ENCODE measurements at regions not wholly inside any gene's neighbourhood (a gene's known extent, or its start where the extent isn't known, plus 50 kb on each side); places are given as distances from the start of the nearest gene placed in this dataset.

GRCh38 chr18:46325895-46326294, 221.7 kb downstream of the HAUS1 start:
- FAIRE-seq, result no peak

GRCh38 chr18:46329736-46330246, 225.6 kb downstream of the HAUS1 start:
- no peak for FAIRE-seq

DNA sequence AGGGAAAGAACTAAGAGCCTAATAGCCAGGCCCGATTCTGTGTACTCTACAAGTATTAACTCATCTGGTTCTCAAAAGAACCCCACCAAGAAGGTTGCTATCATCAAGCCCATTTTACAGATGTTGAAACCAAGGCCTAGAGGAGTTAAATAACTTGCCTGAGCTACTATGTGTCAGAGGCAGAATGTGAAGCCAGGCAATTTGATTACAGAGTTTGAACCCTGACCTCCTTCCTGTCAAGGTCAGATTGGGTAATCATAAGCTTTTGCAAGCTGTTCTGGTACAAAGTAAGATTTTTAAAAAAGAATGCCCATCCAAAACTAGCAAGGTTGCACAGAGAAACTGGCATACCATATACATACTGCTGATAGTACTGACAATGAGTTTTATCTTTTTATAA, 227.1 kb downstream of the HAUS1 start:
- no peak for FAIRE-seq

DNA sequence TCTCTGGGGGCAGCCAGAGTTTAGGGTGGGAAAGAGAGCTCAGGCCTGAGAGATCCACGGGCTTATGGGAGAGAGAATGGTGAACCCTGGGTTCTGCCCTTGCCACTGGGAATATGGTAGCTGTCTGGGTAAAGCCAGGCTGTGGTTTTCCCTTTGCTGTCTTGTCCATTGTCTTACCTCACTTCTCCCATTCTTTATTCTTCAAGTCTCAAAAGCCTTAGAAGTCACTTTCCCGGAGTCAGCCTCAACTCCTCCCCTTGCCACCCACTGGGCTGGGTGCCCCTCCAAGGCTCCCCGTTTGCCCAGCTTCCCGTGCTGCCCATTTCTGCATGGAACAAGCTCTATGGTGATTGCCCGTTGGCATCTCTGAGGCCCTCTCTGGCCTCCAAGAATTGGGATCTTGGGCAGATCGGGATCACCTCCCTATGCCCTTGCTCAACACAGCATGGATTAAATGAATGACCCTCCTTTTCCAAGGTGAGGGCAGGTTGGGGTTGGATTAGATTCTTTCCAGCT, 228.2 kb downstream of the HAUS1 start:
- FAIRE-seq, result no peak

GRCh38 chr18:46332921-46333341, 228.7 kb downstream of the HAUS1 start:
- FAIRE-seq, result no peak

- FAIRE-seq, result no peak
Observed at GRCh38 chr18:46333431-46334135, 229.4 kb downstream of the HAUS1 start.

DNA sequence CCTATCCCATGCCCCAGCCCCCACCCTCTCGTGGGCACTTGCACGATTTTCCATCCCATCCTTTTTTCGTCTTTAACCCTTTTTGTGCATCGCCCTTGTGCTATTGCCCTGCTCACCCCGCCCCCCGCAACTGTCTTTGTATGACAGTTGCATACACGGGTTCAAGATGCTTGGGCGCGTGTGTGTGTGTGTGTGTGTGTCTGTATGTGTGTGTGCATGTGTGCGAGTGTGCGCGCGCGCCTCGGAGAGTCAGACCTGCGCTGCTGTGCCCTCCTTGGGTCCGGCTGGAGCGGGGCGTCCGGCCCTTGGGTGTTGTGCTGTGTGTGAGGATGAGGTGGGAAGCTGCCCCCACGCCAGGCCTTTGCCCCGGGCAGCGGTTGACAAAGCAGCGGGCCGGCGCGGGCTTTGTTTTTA, 230.7 kb downstream of the HAUS1 start:
- no peak for FAIRE-seq

GRCh38 chr18:46335534-46336101, 231.4 kb downstream of the HAUS1 start:
- no peak for FAIRE-seq

DNA sequence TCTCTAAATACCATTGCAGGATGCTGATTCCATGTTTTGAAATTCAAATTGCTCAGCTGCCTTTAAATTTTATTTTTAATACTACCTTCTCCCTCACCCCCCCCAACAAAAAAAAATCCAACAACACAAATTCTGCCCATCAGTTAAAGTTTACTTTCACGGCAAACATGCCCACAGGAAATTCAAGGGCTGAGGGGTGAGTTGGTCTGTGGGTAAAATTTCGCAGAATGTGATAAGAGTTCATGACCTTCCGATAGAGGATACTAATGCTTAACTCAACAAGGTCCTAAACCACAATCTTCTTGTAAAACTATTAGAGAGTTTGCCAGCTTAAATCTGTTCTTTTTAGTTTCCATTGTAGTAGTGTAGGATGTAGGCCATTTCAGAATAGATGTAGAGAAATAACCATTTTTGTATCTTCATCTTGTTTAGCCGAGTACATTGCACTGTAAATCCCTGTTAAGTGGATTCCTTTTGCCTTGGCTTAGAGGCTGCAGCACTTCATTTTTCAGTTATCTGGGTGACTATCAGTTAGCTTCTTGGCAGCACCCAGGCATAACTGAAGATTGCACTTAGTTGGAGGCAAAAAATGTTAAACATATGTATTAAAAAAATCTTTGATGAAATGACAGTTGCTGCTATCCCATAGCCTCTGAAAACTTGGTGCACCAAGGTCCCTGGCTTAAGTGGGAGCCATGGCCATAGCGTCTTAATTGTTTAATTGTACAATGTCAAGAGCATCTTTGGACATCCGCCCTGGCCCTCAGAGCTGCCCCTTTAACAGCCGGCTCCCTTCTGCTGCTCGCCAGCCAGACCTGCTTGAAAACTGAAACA, 232.3 kb downstream of the HAUS1 start:
- FAIRE-seq, result no peak

GRCh38 chr18:46337271-46337670, 233.1 kb downstream of the HAUS1 start:
- no peak for FAIRE-seq

DNA sequence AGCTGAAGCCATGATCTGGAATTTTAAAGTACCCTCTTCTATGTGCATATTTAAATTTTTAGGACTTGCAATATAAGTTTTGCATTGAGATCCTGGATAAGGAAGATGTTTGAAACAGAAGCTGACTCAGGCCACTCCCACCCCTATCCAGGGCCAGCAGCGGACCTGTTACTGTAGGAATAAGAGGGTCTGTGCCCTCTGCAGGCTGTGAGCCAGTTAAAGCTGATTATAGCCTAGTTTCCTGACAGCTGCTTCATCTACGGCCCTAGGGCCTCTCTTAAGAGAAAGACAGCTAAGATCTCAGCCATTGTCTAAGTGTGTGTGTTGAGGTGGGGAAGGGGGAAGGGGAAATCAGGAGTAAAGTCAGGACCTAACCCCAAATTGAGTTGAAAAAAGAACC, 234.0 kb downstream of the HAUS1 start:
- no peak for FAIRE-seq

GRCh38 chr18:46338766-46339165, 234.6 kb downstream of the HAUS1 start:
- FAIRE-seq, result no peak

- FAIRE-seq, result no peak
Observed at GRCh38 chr18:46340716-46341115, 236.5 kb downstream of the HAUS1 start.

DNA sequence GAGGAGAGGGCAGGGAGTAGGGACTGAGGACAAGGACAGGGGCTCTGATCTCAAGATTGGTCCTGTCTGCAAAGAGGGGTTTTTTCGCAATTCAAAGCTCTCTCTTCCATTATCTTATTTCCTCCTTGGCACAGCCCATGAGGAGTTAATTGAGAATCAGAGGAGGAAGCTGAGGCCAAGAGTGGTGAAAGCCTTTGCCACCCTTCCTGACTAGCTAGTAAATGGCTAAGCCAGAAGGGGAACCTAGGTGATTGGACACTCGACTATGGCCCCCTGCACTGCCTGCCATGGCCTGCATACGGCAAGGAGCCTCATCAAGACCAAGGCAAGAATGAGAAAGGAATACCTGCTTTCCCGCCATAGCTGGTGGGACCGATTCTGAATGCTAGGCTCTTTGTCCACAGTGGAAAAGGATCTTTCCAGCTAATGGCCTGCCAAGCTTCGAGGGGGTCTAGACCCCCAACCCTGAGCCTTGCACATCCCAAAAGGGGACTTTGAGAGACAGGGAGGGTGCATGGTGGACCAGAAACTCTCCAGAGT, 237.9 kb downstream of the HAUS1 start:
- no peak for FAIRE-seq

GRCh38 chr18:46343456-46343855, 239.3 kb downstream of the HAUS1 start:
- no peak for FAIRE-seq

- no peak for FAIRE-seq
Observed at GRCh38 chr18:46343931-46344372, 239.8 kb downstream of the HAUS1 start.

DNA sequence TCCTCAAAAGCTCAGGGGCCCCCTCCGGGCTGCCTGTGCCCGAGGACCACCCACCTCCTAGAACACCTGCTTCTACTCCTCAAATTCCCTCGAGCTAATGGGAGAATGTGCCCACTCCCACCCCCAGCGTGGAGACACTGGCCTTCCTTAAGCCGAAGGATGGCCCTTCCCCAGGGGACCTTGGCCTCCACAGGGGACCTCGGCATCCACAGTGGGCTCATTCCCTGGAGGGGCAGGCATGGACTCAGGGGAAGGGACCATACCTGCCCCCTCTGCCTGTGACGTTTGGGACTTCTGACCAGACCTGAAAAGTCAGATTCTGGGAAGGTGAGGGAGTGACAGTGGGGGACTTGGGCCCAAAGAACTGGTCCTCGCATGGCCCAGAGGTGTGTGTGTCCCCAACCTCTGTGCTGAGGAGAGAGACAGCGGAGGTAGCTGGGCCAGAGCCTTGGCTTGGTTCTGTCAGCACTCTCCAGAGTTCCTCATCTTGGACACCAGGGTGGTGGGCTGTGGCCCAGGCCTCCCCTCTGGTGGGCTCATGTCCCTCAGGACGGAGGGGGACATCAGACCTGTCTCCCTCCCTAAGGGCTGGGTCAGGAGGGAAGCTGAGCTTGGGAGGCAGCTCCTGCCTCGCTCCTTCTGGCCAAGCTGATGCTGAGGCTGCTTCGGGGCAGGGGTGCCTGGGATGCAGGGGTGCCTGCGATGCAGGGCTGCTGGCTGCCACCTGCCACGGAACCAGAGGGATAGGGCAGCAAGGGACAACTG, 240.4 kb downstream of the HAUS1 start:
- no peak for FAIRE-seq

GRCh38 chr18:46345181-46345465, 240.9 kb downstream of the HAUS1 start:
- no peak for FAIRE-seq

DNA sequence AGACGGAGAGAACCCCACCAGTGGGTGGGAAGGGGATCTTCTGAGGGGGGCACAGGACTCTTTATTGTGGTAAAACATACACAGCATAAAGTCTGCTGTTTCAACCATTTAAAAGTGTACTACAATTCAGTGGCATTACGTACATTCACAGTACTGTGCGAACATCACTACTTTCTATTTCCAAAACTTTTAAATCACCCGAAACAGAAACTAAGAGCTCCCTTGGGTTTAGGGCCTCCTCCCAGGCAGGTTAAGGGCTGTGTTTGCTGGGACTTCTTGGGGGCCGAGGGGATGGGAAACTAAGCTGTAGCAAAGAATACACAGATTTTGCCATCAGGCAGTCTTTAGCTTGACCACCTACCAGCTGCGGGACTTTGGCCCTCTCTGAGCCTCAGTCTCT, 242.0 kb downstream of the HAUS1 start:
- FAIRE-seq, result no peak

DNA sequence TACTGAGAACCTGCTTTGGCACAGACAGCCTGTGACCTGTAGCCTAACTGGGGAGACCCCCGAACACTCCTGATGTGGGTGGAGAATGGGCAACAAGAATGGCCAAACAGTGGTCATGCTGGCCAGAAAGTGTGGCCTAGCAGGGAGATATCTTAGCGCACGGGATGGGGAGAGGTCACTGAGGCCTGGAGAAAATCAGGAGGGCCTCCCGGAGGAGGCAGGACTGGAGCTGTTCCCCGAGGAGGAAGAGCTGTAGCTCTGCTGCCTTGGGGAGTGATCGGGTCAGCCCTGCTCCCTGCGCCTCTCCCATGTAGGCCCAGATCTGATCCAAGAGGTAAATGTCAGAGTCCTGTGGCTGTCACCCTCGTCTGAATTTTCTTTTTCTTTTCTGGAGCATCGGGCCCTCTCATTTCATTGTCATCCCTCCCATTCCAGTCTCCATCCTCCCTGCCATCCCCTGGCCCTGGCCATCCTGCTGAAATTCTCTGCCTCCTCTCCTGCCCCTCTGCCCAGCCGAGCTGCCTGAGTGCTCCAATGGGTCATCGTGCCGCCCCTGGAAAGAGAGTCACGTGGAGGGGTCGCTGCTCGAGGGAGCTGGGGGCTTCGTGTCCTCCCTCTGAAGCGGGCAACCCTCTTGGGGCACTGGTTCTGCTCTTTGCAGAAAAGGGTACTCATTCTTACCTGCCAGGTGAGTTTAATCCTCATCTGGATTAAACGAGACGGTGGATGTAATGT, 242.9 kb downstream of the HAUS1 start:
- FAIRE-seq, result no peak

- FAIRE-seq, result no peak
Observed at GRCh38 chr18:46350598-46351159, 246.5 kb downstream of the HAUS1 start.
